ENCODE measurements at regions not wholly inside any gene's neighbourhood (a gene's known extent, or its start where the extent isn't known, plus 50 kb on each side); places are given as distances from the start of the nearest gene placed in this dataset.

DNA sequence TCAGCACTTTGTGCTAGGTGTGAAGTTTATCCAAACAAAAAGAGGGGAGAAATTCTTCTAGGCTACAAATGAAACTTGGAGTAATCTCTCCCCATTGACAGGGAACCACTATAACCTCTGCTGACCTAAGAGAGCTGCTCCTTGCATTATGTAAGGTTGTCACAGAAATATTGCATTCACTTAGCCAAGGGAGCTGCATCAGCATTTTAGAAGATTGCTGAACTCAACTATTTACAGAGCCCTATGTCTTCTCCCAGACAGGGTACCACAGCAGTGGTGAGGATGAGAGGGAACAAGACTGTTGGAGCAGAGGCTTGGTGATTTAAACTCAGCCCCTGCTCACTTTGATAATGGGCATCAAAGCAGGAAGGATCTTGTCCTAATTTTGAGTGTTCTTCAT is 362.0 kb downstream of the TMEM38B start:
- H3K9me3 ChIP-seq (ENCODE audit: control insufficient read depth in 2 of 2, low read length in 2 of 2), result no peaks in the 10 kb centered on the region
- no peak overlapping the region for H3K4me3 Mint-ChIP-seq
- ATAC-seq (ENCODE audit: low read depth in 2 of 2), result no peak

DNA sequence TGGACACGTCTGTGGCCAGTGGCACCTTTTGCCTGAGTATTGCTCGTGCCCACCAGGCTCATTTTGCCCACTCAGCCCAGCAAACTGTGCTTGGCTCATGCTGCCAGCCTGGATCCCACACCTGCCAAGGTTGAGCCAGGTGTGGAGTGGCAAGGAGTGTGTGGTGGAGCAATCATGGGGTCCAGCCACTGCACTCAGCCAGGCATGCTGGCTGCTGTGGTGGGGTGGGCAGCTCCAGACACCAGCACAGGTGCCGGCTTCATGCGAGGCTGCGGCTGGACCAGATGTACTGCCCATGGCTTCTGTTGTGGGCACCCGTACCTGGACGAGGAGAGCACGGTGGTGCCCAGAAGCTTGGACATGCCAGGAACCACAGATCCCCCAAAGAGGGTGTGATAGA is 364.1 kb downstream of the TMEM38B start:
- Histone ChIP-seq H3K9me3 (ENCODE audit: control insufficient read depth in 2 of 2, low read length in 2 of 2) (no peaks in the 10 kb centered on the region), H3K36me3 (ENCODE audit: control insufficient read depth, insufficient read depth, low read length) (no peaks in the 10 kb centered on the region)

More for the DNA sequence above, 362.0 kb downstream of the TMEM38B start:
- no peak overlapping the region for H3K4me3 ChIP-seq (ENCODE audit: low read depth, low read length)
- H3K27ac Mint-ChIP-seq, result no peak overlapping the region
- peaks cover 2% of the 10 kb centered on the region for H3K36me3 Mint-ChIP-seq
- H3K4me1 Mint-ChIP-seq, result no peaks in the 10 kb centered on the region
- no peaks in the 10 kb centered on the region for H3K27me3 Mint-ChIP-seq
- H3K9me3 Mint-ChIP-seq, result peaks cover 0 to 11% (median 3%) of the 10 kb centered on the region in 7 donors
- H3K27ac ChIP-seq (ENCODE audit: insufficient read depth, low read length, poor library complexity, severe bottlenecking), result no peak overlapping the region
- H3K36me3 ChIP-seq (ENCODE audit: control insufficient read depth, insufficient read depth, low read length), result no peaks in the 10 kb centered on the region
- no peak for DNase-seq
- H3K4me1 ChIP-seq (ENCODE audit: control insufficient read depth, insufficient read depth, low read length, poor library complexity, severe bottlenecking), result no peaks in the 10 kb centered on the region
- H3K27me3 ChIP-seq (ENCODE audit: control insufficient read depth, insufficient read depth, low read length), result no peaks in the 10 kb centered on the region

DNA sequence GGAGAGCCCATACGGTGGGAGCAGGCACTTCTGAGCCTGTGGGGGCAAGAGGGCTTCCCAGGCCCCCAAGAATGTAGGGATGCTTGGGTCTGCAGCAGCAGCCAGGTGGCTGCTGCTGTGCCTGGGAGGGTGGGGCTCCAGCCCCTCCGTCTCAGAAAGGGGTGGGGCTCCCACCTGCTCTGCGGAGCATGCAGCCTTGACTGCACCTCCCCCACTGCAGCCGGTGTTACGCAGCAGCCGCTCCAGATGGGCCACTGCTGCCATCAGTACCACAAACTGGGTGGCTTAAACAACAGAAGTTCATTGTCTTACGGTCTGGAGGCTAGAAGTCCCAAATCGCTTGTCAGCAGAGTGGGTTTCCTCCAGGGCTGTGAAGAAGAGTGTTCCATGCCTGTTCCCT is 365.5 kb downstream of the TMEM38B start:
- no peak for DNase-seq
- ATAC-seq (ENCODE audit: low read depth in 2 of 2), result no peak
- Histone ChIP-seq H3K4me3 (ENCODE audit: low read depth, low read length) (no peak overlapping the region), H3K27ac (ENCODE audit: insufficient read depth, low read length, poor library complexity, severe bottlenecking) (no peak overlapping the region), H3K9me3 (ENCODE audit: control insufficient read depth in 2 of 2, low read length in 2 of 2) (no peaks in the 10 kb centered on the region), H3K4me1 (ENCODE audit: control insufficient read depth, insufficient read depth, low read length, poor library complexity, severe bottlenecking) (no peaks in the 10 kb centered on the region), H3K36me3 (ENCODE audit: control insufficient read depth, insufficient read depth, low read length) (no peaks in the 10 kb centered on the region), H3K27me3 (ENCODE audit: control insufficient read depth, insufficient read depth, low read length) (no peaks in the 10 kb centered on the region)
- H3K4me3 Mint-ChIP-seq, result no peak overlapping the region
- peaks cover 0 to 3% (median 2%) of the 10 kb centered on the region in 7 donors for H3K9me3 Mint-ChIP-seq
- H3K27me3 Mint-ChIP-seq, result no peaks in the 10 kb centered on the region
- H3K4me1 Mint-ChIP-seq, result no peaks in the 10 kb centered on the region
- no peak overlapping the region for H3K27ac Mint-ChIP-seq
- H3K36me3 Mint-ChIP-seq, result peaks cover 2% of the 10 kb centered on the region

More for the DNA sequence above, 364.1 kb downstream of the TMEM38B start:
- Histone ChIP-seq H3K4me1 (ENCODE audit: control insufficient read depth, insufficient read depth, low read length, poor library complexity, severe bottlenecking) (no peaks in the 10 kb centered on the region), H3K4me3 (ENCODE audit: low read depth, low read length) (no peak overlapping the region), H3K27me3 (ENCODE audit: control insufficient read depth, insufficient read depth, low read length) (no peaks in the 10 kb centered on the region), H3K27ac (ENCODE audit: insufficient read depth, low read length, poor library complexity, severe bottlenecking) (no peak overlapping the region)
- H3K36me3 Mint-ChIP-seq, result peaks cover 2% of the 10 kb centered on the region
- H3K27ac Mint-ChIP-seq, result no peak overlapping the region
- no peaks in the 10 kb centered on the region for H3K4me1 Mint-ChIP-seq
- peaks cover 0 to 6% (median 3%) of the 10 kb centered on the region in 7 donors for H3K9me3 Mint-ChIP-seq
- no peaks in the 10 kb centered on the region for H3K27me3 Mint-ChIP-seq
- H3K4me3 Mint-ChIP-seq, result no peak overlapping the region
- DNase-seq (no peak), ATAC-seq (ENCODE audit: low read depth in 2 of 2) (no peak)

DNA sequence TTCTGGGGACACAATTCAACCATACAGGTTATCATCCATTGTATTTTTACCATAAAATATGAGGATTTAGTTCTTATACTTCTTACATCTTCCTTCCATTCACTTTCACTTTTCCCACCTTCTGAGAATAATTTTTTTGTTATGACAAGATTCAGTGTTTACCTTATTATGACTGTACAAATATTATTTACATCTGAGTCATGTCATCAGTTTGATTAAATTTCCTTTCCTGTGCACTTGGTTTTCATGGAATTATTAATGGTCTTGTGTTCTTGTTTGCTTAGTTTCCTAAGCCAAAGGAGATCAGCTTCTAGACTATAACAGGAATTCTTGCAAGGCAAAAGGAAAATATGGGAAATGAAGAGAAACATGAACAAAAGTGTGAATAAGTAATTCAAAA is 366.5 kb downstream of the TMEM38B start:
- H3K27ac Mint-ChIP-seq, result no peak overlapping the region
- H3K4me3 Mint-ChIP-seq, result no peak overlapping the region
- Histone ChIP-seq H3K9me3 (ENCODE audit: control insufficient read depth in 2 of 2, low read length in 2 of 2) (no peaks in the 10 kb centered on the region), H3K27me3 (ENCODE audit: control insufficient read depth, insufficient read depth, low read length) (no peaks in the 10 kb centered on the region), H3K36me3 (ENCODE audit: control insufficient read depth, insufficient read depth, low read length) (no peaks in the 10 kb centered on the region), H3K4me3 (ENCODE audit: low read depth, low read length) (no peak overlapping the region), H3K4me1 (ENCODE audit: control insufficient read depth, insufficient read depth, low read length, poor library complexity, severe bottlenecking) (no peaks in the 10 kb centered on the region), H3K27ac (ENCODE audit: insufficient read depth, low read length, poor library complexity, severe bottlenecking) (no peak overlapping the region)
- H3K36me3 Mint-ChIP-seq, result peaks cover 2% of the 10 kb centered on the region
- DNase-seq, result no peak
- no peak for ATAC-seq (ENCODE audit: low read depth in 2 of 2)
- peaks cover 0 to 3% (median 0%) of the 10 kb centered on the region in 7 donors for H3K9me3 Mint-ChIP-seq
- no peaks in the 10 kb centered on the region for H3K4me1 Mint-ChIP-seq
- no peaks in the 10 kb centered on the region for H3K27me3 Mint-ChIP-seq

DNA sequence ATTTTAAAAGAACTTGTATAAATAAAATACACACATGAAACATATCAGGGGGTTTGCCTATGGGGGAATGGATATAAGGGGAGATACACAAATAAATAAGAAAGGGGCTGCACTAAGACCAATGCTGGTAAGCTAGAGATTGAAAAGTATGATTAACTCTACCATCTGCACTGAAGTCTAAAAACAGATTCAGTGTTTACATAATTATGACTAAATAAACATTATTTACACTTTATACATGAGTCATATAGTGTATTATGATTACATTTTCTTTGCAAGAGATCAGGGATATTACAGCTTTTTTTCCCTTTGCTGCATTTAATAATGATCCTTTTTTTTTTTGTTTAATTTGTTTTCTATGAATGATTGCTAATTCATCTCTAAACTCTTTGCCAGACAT is 367.9 kb downstream of the TMEM38B start:
- no peak overlapping the region for H3K27ac ChIP-seq (ENCODE audit: insufficient read depth, low read length, poor library complexity, severe bottlenecking)
- peaks cover 2% of the 10 kb centered on the region for H3K36me3 Mint-ChIP-seq
- H3K4me1 Mint-ChIP-seq, result no peaks in the 10 kb centered on the region
- no peak for DNase-seq
- no peaks in the 10 kb centered on the region for H3K9me3 ChIP-seq (ENCODE audit: control insufficient read depth in 2 of 2, low read length in 2 of 2)
- H3K9me3 Mint-ChIP-seq, result peaks cover 0 to 3% (median 0%) of the 10 kb centered on the region in 7 donors
- H3K4me3 Mint-ChIP-seq, result no peak overlapping the region
- H3K4me3 ChIP-seq (ENCODE audit: low read depth, low read length), result no peak overlapping the region
- no peaks in the 10 kb centered on the region for H3K36me3 ChIP-seq (ENCODE audit: control insufficient read depth, insufficient read depth, low read length)
- no peak for ATAC-seq (ENCODE audit: low read depth in 2 of 2)
- H3K27me3 Mint-ChIP-seq, result no peaks in the 10 kb centered on the region
- H3K27ac Mint-ChIP-seq, result no peak overlapping the region
- no peaks in the 10 kb centered on the region for H3K4me1 ChIP-seq (ENCODE audit: control insufficient read depth, insufficient read depth, low read length, poor library complexity, severe bottlenecking)
- H3K27me3 ChIP-seq (ENCODE audit: control insufficient read depth, insufficient read depth, low read length), result no peaks in the 10 kb centered on the region

DNA sequence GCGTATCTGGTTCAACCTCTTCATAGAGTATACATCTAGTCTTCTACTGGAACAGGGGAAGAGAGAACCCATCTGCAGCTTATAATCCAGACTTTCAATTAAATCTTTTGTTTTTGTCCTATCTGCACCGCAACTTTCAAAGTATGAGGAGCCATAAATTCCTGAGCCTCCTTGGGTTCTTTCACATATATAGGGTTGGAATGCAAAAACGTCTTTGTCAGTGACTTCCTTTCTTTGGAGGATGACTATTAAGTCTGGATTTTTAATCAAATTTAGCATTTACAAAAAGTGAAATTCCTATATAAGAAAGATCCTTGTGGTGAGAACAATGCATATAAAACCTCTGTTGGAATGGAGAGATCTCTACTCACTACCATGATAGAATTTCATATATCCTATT is 370.8 kb downstream of the TMEM38B start:
- H3K4me1 Mint-ChIP-seq, result no peaks in the 10 kb centered on the region
- peaks cover 0 to 11% (median 4%) of the 10 kb centered on the region in 7 donors for H3K9me3 Mint-ChIP-seq
- Histone ChIP-seq H3K4me3 (ENCODE audit: low read depth, low read length) (no peak overlapping the region), H3K27ac (ENCODE audit: insufficient read depth, low read length, poor library complexity, severe bottlenecking) (no peak overlapping the region), H3K27me3 (ENCODE audit: control insufficient read depth, insufficient read depth, low read length) (no peaks in the 10 kb centered on the region), H3K36me3 (ENCODE audit: control insufficient read depth, insufficient read depth, low read length) (no peaks in the 10 kb centered on the region), H3K4me1 (ENCODE audit: control insufficient read depth, insufficient read depth, low read length, poor library complexity, severe bottlenecking) (no peaks in the 10 kb centered on the region), H3K9me3 (ENCODE audit: control insufficient read depth in 2 of 2, low read length in 2 of 2) (no peaks in the 10 kb centered on the region)
- no peaks in the 10 kb centered on the region for H3K27me3 Mint-ChIP-seq
- H3K4me3 Mint-ChIP-seq, result no peak overlapping the region
- no peak for ATAC-seq (ENCODE audit: low read depth in 2 of 2)
- DNase-seq, result no peak
- H3K36me3 Mint-ChIP-seq, result peaks cover 2% of the 10 kb centered on the region
- no peak overlapping the region for H3K27ac Mint-ChIP-seq

DNA sequence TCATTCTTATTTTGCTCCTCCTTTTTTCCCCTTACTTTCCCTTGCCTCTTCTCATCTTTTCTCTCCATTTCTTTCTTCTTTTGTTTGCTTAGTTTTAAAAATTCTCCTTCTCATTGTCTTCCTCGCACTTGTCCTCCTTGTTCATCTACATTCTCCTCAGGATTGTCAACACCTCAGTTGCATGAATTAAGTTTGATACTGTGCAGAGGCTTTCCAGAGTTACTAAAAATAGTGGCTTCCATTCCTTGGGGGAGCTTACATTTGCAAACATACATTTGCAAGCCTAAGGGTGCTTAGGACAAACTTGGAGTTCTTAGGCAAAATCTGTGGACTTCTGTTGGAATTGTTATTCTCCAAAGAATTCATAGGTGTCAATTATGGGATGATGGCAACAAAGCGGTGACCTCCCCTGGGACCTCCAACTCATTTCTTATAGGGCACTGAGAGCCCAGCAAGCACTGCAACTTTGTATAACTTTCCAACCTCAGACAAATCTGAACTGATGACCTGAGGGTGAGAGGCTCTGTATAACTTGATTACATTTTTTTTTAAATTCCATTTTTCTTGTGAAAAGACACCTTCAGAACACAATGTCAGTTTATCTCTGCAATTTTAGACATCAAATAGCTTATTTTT is 371.4 kb downstream of the TMEM38B start:
- peaks cover 2 to 11% (median 4%) of the 10 kb centered on the region in 7 donors for H3K9me3 Mint-ChIP-seq
- H3K27me3 Mint-ChIP-seq, result no peaks in the 10 kb centered on the region
- H3K27ac Mint-ChIP-seq, result no peak overlapping the region
- H3K4me1 Mint-ChIP-seq, result no peaks in the 10 kb centered on the region
- H3K4me3 Mint-ChIP-seq, result no peak overlapping the region
- DNase-seq, result no peak
- Histone ChIP-seq H3K4me3 (ENCODE audit: low read depth, low read length) (no peak overlapping the region), H3K9me3 (ENCODE audit: control insufficient read depth in 2 of 2, low read length in 2 of 2) (no peaks in the 10 kb centered on the region), H3K4me1 (ENCODE audit: control insufficient read depth, insufficient read depth, low read length, poor library complexity, severe bottlenecking) (no peaks in the 10 kb centered on the region), H3K27ac (ENCODE audit: insufficient read depth, low read length, poor library complexity, severe bottlenecking) (no peak overlapping the region), H3K36me3 (ENCODE audit: control insufficient read depth, insufficient read depth, low read length) (no peaks in the 10 kb centered on the region), H3K27me3 (ENCODE audit: control insufficient read depth, insufficient read depth, low read length) (no peaks in the 10 kb centered on the region)
- H3K36me3 Mint-ChIP-seq, result no peaks in the 10 kb centered on the region
- ATAC-seq (ENCODE audit: low read depth in 2 of 2), result no peak

DNA sequence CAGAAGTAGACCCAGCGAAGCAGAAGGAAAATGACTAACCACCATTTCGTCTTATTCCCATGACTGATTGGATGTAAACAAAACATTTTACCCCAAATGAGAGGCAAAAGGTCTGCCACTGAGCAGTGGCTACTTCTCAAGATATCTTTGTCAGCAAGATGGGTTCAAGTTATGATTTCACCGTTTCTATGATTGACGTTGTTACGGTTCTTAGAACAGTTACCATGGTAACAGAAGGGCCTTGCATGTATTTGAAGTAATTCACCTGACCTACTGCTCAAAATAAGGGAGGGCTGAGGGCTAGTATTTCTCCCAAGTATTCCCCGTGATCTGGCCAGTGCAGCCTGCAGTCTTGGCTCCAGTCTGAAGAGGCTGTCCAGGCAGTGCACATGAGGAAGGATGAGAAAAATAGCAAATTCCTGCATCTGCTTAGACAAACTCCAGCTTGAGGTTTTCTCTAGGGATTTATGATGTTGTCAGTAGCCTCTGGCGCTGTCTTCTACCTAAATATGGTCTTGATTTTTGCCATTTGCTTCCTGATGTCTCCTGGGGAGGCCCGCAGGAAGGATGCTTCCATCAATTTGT is 372.7 kb downstream of the TMEM38B start:
- no peaks in the 10 kb centered on the region for H3K4me1 Mint-ChIP-seq
- no peak overlapping the region for H3K27ac ChIP-seq (ENCODE audit: insufficient read depth, low read length, poor library complexity, severe bottlenecking)
- H3K27me3 Mint-ChIP-seq, result no peaks in the 10 kb centered on the region
- no peak for DNase-seq
- H3K9me3 ChIP-seq (ENCODE audit: control insufficient read depth in 2 of 2, low read length in 2 of 2), result no peaks in the 10 kb centered on the region
- peaks cover 2 to 11% (median 5%) of the 10 kb centered on the region in 7 donors for H3K9me3 Mint-ChIP-seq
- no peaks in the 10 kb centered on the region for H3K4me1 ChIP-seq (ENCODE audit: control insufficient read depth, insufficient read depth, low read length, poor library complexity, severe bottlenecking)
- H3K4me3 ChIP-seq (ENCODE audit: low read depth, low read length), result no peak overlapping the region
- H3K27ac Mint-ChIP-seq, result no peak overlapping the region
- no peaks in the 10 kb centered on the region for H3K36me3 ChIP-seq (ENCODE audit: control insufficient read depth, insufficient read depth, low read length)
- H3K4me3 Mint-ChIP-seq, result no peak overlapping the region
- no peaks in the 10 kb centered on the region for H3K27me3 ChIP-seq (ENCODE audit: control insufficient read depth, insufficient read depth, low read length)
- ATAC-seq (ENCODE audit: low read depth in 2 of 2), result no peak
- H3K36me3 Mint-ChIP-seq, result no peaks in the 10 kb centered on the region
